CD14-positive monocyte (primary cell): ENCODE measurements at regions not wholly inside any gene's neighbourhood (a gene's known extent, or its start where the extent isn't known, plus 50 kb on each side); places are given as distances from the start of the nearest gene placed in this dataset.
"Not testable (repeated sequence)": the region's sequence is repeated elsewhere in the genome, so short reads cannot be mapped to it uniquely, and the experiment has no call there.

Source experiments
- DNase-seq, 3 donors: peaks; one replicate each; pipeline ENCODE4 v3.0.0-alpha.2; 2011 to 2022
- H2AFZ ChIP-seq: 2 replicates; pipeline ENCODE4 v1.6.0; 2012; ENCODE audit warnings: mild to moderate bottlenecking, low read depth, low read length, inconsistent platforms; ENCODE audit not compliant: insufficient read depth, poor library complexity, severe bottlenecking
- H3K27ac ChIP-seq, 2 donors: 1 replicate in 1 of 2; 2 replicates in 1 of 2; pipeline ENCODE4 v1.5.1; 2012 to 2013; ENCODE audit warnings: low read length in 2 of 2, control low read depth in 1 of 2, inconsistent platforms in 1 of 2, low read depth in 1 of 2, mild to moderate bottlenecking in 1 of 2
- H3K27me3 ChIP-seq, 2 donors: one replicate each; pipeline versions ENCODE4 v1.6.0 to v1.6.1; 2011 to 2013; ENCODE audit warnings: low read length in 2 of 2; ENCODE audit not compliant: control insufficient read depth in 2 of 2, insufficient read depth in 2 of 2
- H3K36me3 ChIP-seq, 2 donors: replicated peaks in 1 of 2; 1 replicate in 1 of 2; 2 replicates in 1 of 2; pipeline versions ENCODE4 v1.5.1 to v1.6.1; 2012 to 2013; ENCODE audit warnings: low read length in 2 of 2, control low read depth in 1 of 2, inconsistent platforms in 1 of 2, mild to moderate bottlenecking in 1 of 2; ENCODE audit not compliant: insufficient read depth in 2 of 2, control insufficient read depth in 1 of 2
- H3K4me1 ChIP-seq, 2 donors: 1 replicate in 1 of 2; 2 replicates in 1 of 2; pipeline versions ENCODE4 v1.5.1 to v1.6.1; 2012 to 2013; ENCODE audit warnings: low read length in 2 of 2, control low read depth in 1 of 2, inconsistent platforms in 1 of 2, mild to moderate bottlenecking in 1 of 2, moderate library complexity in 1 of 2; ENCODE audit not compliant: insufficient read depth in 2 of 2, control insufficient read depth in 1 of 2
- H3K4me2 ChIP-seq: replicated peaks from 2 replicates; pipeline ENCODE3; 2012; ENCODE audit warnings: low read length, moderate library complexity, mild to moderate bottlenecking; ENCODE audit not compliant: poor library complexity, severe bottlenecking; ENCODE audit errors: extremely low read depth
- H3K4me3 ChIP-seq, 3 experiments: fragments of 200-600 bp in 1 of 3; sonication (generic) in 1 of 3; replicated peaks in 1 of 3; 1 replicate in 2 of 3; 2 replicates in 1 of 3; pipeline ENCODE4 v1.5.1; 2011 to 2013; ENCODE audit warnings: low read length in 3 of 3, mild to moderate bottlenecking in 3 of 3, control low read depth in 2 of 3, low read depth in 2 of 3, inconsistent platforms in 1 of 3, moderate library complexity in 1 of 3
- H3K79me2 ChIP-seq: 2 replicates; pipeline ENCODE4 v1.6.0; 2012; ENCODE audit warnings: mild to moderate bottlenecking, control low read depth, inconsistent platforms, low read length, moderate library complexity; ENCODE audit not compliant: insufficient read depth
- H3K9ac ChIP-seq: 2 replicates; pipeline ENCODE4 v1.6.0; 2017; ENCODE audit warnings: low read length, mild to moderate bottlenecking; ENCODE audit not compliant: insufficient read depth, poor library complexity, severe bottlenecking
- H3K9me3 ChIP-seq, 2 donors: replicated peaks in 1 of 2; 1 replicate in 1 of 2; 2 replicates in 1 of 2; pipeline versions ENCODE4 v1.5.1 to v1.6.1; 2012 to 2013; ENCODE audit warnings: low read length in 2 of 2, control low read depth in 1 of 2; ENCODE audit not compliant: control insufficient read depth in 1 of 2, insufficient read depth in 1 of 2
- H4K20me1 ChIP-seq: 2 replicates; pipeline ENCODE4 v1.6.0; 2012; ENCODE audit warnings: mild to moderate bottlenecking, low read length, control low read depth, moderate library complexity; ENCODE audit not compliant: insufficient read depth
- H3K27ac Mint-ChIP-seq, 7 donors: one replicate each; pipeline ENCODE4 v1.8.0; 2020; ENCODE audit warnings: mild to moderate bottlenecking in 7 of 7, mixed read lengths in 7 of 7, moderate library complexity in 6 of 7, inconsistent platforms in 2 of 7
- H3K27me3 Mint-ChIP-seq, 3 donors: one replicate each; pipeline ENCODE4 v1.8.0; 2021 to 2022; ENCODE audit warnings: low read depth in 3 of 3, mild to moderate bottlenecking in 3 of 3, mixed read lengths in 3 of 3, moderate library complexity in 3 of 3, inconsistent platforms in 1 of 3
- H3K36me3 Mint-ChIP-seq, 2 donors: one replicate each; pipeline ENCODE4 v1.8.0; 2020; ENCODE audit warnings: mixed read lengths in 2 of 2, inconsistent platforms in 1 of 2, mild to moderate bottlenecking in 1 of 2
- H3K4me1 Mint-ChIP-seq: one replicate; pipeline ENCODE4 v1.8.0; 2020; ENCODE audit warnings: mild to moderate bottlenecking, mixed read lengths
- H3K4me3 Mint-ChIP-seq, 2 donors: one replicate each; pipeline ENCODE4 v1.8.0; 2020; ENCODE audit warnings: mild to moderate bottlenecking in 2 of 2, mixed read lengths in 2 of 2, moderate library complexity in 1 of 2
- H3K9me3 Mint-ChIP-seq, 7 donors: one replicate each; pipeline ENCODE4 v1.8.0; 2020 to 2022; ENCODE audit warnings: mixed read lengths in 7 of 7, mild to moderate bottlenecking in 6 of 7, moderate library complexity in 6 of 7, inconsistent platforms in 2 of 7
- WGBS: methylation state at CpG from one replicate; pipeline ENCODE4 v1.1.5; 2013; ENCODE audit warnings: missing lambda C conversion rate; ENCODE audit not compliant: insufficient coverage; 5-methylcytosine and 5-hydroxymethylcytosine counted together
- intact Hi-C, 2 donors: fragments of 100-400 bp; cut with micrococcal nuclease; formaldehyde crosslinking; loops; one replicate each; pipeline versions ENCODE4 v1.15.0 to v1.15.1; 2023
- TF ChIP-seq, protein P1 (sequence below): fragments of 200-600 bp; IDR thresholded peaks from one replicate; pipeline ENCODE4 v1.8.0; 2022; ENCODE audit warnings: antibody characterized with exemption, mild to moderate bottlenecking

DNA sequence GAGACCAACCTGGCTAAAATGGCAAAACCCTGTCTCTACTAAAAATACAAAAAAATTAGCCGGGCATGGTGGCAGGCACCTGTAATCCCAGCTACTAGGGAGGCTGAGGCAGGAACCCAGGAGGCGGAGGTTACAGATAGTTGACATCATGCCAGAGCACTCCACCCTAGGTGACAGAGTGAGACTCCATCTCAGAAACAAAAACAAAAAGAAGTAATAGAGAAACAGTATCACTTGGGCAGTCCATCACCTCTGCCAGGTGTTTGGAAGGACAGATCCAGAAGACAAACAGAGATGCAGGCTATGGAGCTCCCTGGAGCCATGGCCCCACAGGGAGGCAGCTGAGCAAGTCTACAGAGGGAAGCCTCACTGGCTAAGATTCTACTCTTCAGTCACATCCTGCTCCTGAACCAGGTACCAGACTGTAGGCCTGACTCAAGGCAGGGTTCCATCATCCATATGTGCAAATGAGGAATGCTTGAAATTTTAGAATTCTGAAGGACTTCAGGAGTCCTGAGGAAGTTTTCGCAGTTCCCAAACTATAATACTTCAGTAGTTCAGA is 81.4 kb upstream of the CPEB2 start:
- Histone ChIP-seq H2AFZ (no peak overlapping the region), H3K4me3 (no peak overlapping the region), H3K27me3 (no peaks in the 10 kb centered on the region), H3K27ac (no peak overlapping the region), H3K36me3 (no peaks in the 10 kb centered on the region), H3K79me2 (no peaks in the 10 kb centered on the region), H4K20me1 (no peaks in the 10 kb centered on the region), H3K9ac (no peak overlapping the region), H3K4me2 (no peak overlapping the region), H3K9me3 (no peaks in the 10 kb centered on the region), H3K4me1 (no peaks in the 10 kb centered on the region)
- H3K36me3 Mint-ChIP-seq: no peaks in the 10 kb centered on the region
- H3K4me1 Mint-ChIP-seq: no peaks in the 10 kb centered on the region
- TF ChIP-seq, protein P1, sequence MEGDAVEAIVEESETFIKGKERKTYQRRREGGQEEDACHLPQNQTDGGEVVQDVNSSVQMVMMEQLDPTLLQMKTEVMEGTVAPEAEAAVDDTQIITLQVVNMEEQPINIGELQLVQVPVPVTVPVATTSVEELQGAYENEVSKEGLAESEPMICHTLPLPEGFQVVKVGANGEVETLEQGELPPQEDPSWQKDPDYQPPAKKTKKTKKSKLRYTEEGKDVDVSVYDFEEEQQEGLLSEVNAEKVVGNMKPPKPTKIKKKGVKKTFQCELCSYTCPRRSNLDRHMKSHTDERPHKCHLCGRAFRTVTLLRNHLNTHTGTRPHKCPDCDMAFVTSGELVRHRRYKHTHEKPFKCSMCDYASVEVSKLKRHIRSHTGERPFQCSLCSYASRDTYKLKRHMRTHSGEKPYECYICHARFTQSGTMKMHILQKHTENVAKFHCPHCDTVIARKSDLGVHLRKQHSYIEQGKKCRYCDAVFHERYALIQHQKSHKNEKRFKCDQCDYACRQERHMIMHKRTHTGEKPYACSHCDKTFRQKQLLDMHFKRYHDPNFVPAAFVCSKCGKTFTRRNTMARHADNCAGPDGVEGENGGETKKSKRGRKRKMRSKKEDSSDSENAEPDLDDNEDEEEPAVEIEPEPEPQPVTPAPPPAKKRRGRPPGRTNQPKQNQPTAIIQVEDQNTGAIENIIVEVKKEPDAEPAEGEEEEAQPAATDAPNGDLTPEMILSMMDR: no peak
- H3K27me3 Mint-ChIP-seq: peaks cover 1 to 8% (median 4%) of the 10 kb centered on the region in 3 donors
- H3K4me3 Mint-ChIP-seq: no peak overlapping the region
- intact Hi-C loops: no loop called here
- DNase-seq: no peak
- WGBS: 85% methylated on average over 2 of the region's 3 CpGs
- no peak overlapping the region for H3K27ac Mint-ChIP-seq
- peaks cover 0 to 3% (median 0%) of the 10 kb centered on the region in 7 donors for H3K9me3 Mint-ChIP-seq

DNA sequence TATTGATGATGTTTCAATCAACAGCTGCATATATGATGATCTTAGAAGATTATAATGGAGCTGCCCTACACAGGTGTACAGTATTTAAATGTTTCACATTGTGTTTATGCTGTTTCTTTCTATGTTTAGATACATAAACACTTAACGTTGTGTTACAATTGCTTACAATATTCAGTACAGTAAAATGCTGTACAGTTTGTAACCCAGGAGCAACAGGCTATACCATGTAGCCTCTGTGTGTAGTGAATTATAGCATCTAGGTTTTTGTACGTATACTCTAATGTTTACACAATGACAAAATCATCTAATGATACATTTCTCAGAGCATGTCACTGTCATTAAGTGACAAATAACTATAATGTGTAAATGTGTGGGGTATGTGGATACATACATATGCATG is 80.5 kb upstream of the CPEB2 start:
- H3K4me3 Mint-ChIP-seq, H3K4me3 ChIP-seq, H2AFZ ChIP-seq, H3K4me2 ChIP-seq, H3K9ac ChIP-seq, H3K36me3 ChIP-seq, H3K9me3 Mint-ChIP-seq, H3K4me1 Mint-ChIP-seq, H3K4me1 ChIP-seq, H4K20me1 ChIP-seq, H3K27me3 ChIP-seq, H3K79me2 ChIP-seq, intact Hi-C loops, H3K27ac Mint-ChIP-seq, H3K27ac ChIP-seq, H3K27me3 Mint-ChIP-seq, DNase-seq, H3K36me3 Mint-ChIP-seq, H3K9me3 ChIP-seq: not testable (repeated sequence)
- WGBS: no CpG with 5 or more reads among the region's 2 CpGs
